ENCODE measurements at regions not wholly inside any gene's neighbourhood (a gene's known extent, or its start where the extent isn't known, plus 50 kb on each side); places are given as distances from the start of the nearest gene placed in this dataset.

GRCh38 chr4:14023036-14023435, 395.5 kb upstream of the BOD1L1 start:
- TF ChIP-seq EP300 (IDR thresholded peaks at IDR 0.05) = no peak
- TF ChIP-seq CTCF (IDR thresholded peaks at IDR 0.05) = no peak

Data from tibial nerve (tissue), 4 donors.